ENCODE measurements at regions not wholly inside any gene's neighbourhood (a gene's known extent, or its start where the extent isn't known, plus 50 kb on each side); places are given as distances from the start of the nearest gene placed in this dataset.

GRCh38 chr10:106189292-106189691 lies 975.2 kb downstream of the SORCS1 start:
- no peak for DNase-seq (ENCODE audit: low spot score)

GRCh38 chr10:106185951-106186350 lies 978.6 kb downstream of the SORCS1 start:
- DNase-seq (ENCODE audit: low spot score): no peak

GRCh38 chr10:106183041-106183440 lies 981.5 kb downstream of the SORCS1 start:
- no peak for DNase-seq (ENCODE audit: low spot score)

- no peak for DNase-seq (ENCODE audit: low spot score)
These were observed 982.0 kb downstream of the SORCS1 start for GRCh38 chr10:106182542-106182941.

- DNase-seq (ENCODE audit: low spot score): no peak
These were observed 983.0 kb downstream of the SORCS1 start for GRCh38 chr10:106181501-106181900.

GRCh38 chr10:106179430-106179829 lies 985.1 kb downstream of the SORCS1 start:
- no peak for DNase-seq (ENCODE audit: low spot score)

DNA sequence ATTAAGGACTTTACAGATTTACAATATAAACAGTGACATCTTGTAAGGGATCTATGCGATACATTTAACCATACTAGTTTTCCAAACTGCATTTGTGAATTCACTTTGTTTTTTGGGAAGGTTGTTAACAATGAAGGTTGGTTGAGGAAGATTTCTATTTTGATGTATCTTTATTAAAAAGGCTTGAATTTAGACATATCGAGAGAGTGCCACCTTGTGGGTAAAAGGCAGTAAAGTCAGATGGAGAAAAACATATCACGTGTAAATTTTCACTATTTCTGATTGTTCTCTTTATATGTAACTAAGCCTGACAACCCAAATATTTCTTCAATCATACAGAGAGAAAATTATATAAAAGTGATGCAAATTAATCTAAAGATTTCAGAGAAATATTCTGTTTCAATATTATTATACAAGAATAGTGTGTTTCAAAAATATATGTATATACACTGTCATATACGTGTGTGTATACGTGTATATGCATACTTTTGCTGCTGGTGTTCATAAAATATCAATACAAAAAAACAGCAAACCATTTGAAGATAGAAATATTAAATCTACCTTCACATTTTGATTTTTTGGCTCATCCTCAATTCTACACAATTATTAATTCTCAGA lies 988.6 kb downstream of the SORCS1 start:
- DNase-seq (ENCODE audit: low spot score): no peak

- no peak for DNase-seq (ENCODE audit: low spot score)
These were observed 990.7 kb downstream of the SORCS1 start for GRCh38 chr10:106173838-106174237.

- no peak for DNase-seq (ENCODE audit: low spot score)
These were observed 995.3 kb downstream of the SORCS1 start for GRCh38 chr10:106169241-106169640.

DNA sequence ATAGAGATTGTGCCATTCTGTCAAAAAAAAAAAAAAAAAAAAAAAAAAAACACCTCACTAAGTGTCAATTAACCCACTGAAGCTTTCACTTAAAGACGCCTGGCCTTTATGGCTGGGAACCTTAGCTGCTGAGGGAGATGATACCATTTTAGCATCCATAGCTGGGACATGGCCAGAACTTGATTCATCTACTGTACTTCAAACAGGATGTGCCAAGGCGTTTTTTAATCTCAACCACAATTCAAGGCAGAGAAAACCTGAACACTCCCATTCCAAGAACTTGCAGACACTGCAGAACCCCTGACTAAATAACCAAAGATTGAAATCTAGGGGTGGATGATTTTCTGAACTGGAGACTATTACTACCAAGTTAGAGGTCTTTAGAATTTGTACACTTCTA lies 996.6 kb downstream of the SORCS1 start:
- DNase-seq (ENCODE audit: low spot score): no peak

DNA sequence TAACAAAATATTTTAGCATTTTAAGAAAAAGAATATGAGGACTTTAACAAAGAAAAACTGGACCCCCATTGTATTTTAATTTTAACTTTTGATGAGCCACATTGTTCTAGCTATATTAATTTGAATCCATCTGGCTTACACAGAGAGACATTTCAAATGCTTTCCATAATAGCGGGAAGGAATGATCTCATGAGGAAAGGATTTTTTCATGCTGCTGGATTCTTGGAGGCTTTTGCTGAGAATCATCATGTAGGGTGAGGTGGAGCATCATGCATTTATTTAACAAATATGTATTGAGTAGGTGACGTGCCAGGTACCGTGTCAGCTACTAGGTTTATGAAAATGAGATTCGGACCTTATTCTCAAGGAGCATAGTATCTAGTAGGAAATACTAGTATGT lies 1006.3 kb downstream of the SORCS1 start:
- DNase-seq (ENCODE audit: low spot score): no peak

- DNase-seq (ENCODE audit: low spot score): no peak
These were observed 1017.5 kb downstream of the SORCS1 start for GRCh38 chr10:106147021-106147420.

- DNase-seq (ENCODE audit: low spot score): no peak
These were observed 1024.6 kb downstream of the SORCS1 start for GRCh38 chr10:106139915-106140314.

GRCh38 chr10:106136175-106136574 lies 1028.3 kb downstream of the SORCS1 start:
- DNase-seq (ENCODE audit: low spot score): no peak

DNA sequence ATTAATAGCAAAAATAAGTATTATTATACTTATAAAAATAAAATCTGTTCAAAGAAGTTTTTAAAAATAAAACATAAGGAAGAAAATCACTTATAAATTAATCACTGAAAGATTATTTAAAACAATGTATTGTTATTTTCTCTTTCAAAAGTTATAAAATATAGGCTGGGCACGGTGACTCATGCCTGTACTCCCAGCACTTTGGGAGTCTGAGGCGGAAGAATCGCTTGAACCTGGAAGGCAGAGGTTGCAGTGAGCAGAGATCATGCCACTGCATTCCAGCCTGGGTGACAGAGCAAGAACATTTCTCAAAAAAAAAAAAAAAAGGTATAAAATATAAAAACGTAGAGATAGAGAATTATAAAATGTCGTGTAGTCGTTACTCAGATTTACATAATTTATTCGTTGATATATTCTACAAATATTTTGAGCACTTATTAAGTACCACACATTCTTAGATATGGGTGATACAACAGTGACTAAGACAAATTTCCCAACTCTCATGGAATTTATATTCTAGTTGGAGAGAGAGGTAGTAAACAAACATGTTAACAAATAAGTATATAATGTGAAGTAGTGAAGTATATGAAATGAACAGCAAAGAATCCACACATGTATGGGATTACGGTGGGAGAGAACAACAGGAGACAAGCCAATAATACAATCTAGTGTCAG lies 1030.0 kb downstream of the SORCS1 start:
- no peak for DNase-seq (ENCODE audit: low spot score)

DNA sequence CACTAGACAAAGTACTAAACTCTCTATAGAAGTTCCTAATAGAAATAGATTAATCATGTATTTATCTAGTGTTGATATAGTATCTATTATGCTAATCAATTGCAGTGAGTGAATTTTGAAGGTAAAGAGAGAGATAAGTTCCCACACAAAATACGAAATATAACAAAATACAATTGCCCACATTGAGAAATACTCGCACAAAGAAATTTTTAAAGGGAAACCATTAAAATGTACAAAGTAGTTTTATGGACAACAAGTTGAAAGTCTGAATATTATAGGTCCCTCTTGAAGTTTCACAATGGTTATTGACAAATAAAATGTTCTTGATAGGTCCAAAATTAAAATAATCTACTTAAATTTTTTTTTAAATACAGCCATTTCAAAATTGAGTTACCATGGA lies 1031.1 kb downstream of the SORCS1 start:
- no peak for DNase-seq (ENCODE audit: low spot score)

DNA sequence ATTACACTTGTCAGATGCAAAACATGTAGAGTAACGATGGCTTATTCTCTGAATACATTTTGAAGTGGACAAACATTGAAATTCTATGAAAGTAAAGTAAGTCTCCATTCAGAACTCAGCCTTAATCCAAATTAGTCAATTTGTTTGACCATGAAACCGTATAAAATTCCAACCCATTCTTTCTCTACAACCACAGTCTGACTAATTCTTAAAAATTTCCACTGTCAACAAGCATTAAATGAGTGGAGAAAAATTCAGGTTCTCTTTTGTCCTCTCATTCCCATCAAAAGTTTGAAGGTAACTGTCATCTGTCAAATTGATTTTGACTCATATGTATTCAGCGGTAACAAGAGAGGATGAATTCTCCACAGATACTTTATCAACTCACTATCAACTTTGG lies 1031.5 kb downstream of the SORCS1 start:
- no peak for DNase-seq (ENCODE audit: low spot score)

- DNase-seq (ENCODE audit: low spot score): no peak
These were observed 1049.8 kb downstream of the SORCS1 start for GRCh38 chr10:106114656-106115186.

GRCh38 chr10:106111246-106111645 lies 1053.3 kb downstream of the SORCS1 start:
- no peak for DNase-seq (ENCODE audit: low spot score)

DNA sequence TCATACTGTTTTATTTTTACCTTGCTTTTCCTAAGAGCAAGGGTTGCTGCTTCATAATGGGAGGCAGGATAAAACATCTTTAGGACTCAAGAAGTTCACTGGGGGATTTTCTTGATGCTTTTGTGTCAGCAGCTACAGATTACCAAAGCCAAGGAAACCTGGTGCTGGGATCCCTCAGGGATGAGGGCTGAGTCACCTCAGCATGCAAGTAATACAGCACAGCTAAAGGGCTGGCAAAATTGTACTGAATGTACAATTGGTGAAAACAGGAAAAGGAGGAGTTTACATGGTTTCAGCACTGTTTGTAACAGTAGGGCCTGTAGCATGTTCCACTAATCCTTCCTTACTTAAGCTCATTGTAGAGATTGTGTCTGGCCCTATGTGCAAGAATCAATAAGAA lies 1056.8 kb downstream of the SORCS1 start:
- no peak for DNase-seq (ENCODE audit: low spot score)

- DNase-seq (ENCODE audit: low spot score): no peak
These were observed 1058.4 kb downstream of the SORCS1 start for GRCh38 chr10:106106114-106106513.

DNA sequence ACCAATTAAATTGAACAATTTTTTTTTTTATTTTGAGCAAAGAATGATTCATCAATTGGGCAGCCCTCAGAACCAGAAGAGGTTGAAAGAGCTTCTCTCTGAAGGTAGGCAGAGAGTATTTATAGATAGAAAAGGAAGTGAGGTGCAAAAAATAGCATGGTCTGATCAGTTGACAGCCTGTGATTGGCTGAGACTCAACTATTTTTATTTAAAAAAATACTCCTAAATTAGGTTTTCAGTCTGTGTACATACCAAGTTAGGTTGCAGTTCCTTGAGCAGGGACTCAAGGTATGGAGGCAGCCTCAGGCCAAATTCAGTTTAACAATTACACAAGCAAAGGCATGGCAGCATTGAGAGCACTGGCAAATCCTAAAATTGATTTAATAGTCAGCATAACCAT lies 1074.7 kb downstream of the SORCS1 start:
- no peak for DNase-seq (ENCODE audit: low spot score)

GRCh38 chr10:106086391-106086790 lies 1078.1 kb downstream of the SORCS1 start:
- DNase-seq (ENCODE audit: low spot score): no peak
